ENCODE measurements at regions not wholly inside any gene's neighbourhood (a gene's known extent, or its start where the extent isn't known, plus 50 kb on each side); places are given as distances from the start of the nearest gene placed in this dataset.

DNA sequence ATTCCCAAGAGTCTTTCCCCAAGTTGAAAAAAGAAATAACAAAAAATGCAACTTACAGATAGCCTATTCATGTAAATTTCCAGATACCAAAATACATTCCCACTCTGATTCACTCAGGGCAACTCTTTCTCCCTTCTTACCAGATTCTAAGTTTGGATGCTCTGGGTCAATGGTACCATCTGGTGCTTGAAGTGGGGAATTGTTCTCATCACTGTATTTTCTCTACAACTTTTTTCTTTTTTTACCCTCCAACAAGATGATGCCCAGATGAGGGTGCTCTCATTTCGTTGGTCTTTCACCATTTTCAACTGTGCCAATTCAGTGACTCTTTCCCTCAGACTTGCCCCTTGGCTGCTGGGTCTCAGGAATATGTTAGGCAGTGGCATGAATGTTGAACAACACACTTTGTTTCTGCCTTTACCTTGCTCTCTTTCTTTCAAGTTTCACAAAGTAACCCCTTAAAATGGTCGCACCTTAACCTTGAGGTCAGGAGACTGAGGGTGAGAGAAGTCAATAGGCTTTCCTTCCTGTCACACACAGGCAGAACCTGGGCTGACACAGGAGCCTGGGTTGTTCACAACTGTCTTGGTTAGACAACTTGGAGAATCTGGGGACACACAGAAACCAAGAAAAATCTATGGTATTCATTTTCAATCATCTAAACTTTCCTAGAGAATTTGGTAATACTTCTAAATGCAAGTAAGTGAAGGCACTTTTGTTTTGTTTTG, 330.7 kb upstream of the SLCO3A1 start:
- TF ChIP-seq GABPA (IDR thresholded peaks at IDR 0.05 in 1 of 2, conservative IDR thresholded peaks at IDR 0.05 in 1 of 2), result no peak
- TF ChIP-seq, protein P1, sequence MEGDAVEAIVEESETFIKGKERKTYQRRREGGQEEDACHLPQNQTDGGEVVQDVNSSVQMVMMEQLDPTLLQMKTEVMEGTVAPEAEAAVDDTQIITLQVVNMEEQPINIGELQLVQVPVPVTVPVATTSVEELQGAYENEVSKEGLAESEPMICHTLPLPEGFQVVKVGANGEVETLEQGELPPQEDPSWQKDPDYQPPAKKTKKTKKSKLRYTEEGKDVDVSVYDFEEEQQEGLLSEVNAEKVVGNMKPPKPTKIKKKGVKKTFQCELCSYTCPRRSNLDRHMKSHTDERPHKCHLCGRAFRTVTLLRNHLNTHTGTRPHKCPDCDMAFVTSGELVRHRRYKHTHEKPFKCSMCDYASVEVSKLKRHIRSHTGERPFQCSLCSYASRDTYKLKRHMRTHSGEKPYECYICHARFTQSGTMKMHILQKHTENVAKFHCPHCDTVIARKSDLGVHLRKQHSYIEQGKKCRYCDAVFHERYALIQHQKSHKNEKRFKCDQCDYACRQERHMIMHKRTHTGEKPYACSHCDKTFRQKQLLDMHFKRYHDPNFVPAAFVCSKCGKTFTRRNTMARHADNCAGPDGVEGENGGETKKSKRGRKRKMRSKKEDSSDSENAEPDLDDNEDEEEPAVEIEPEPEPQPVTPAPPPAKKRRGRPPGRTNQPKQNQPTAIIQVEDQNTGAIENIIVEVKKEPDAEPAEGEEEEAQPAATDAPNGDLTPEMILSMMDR (IDR thresholded peaks at IDR 0.05; ENCODE audit: low read depth, low read length, missing input control), result peak; percentile 89
- TF ChIP-seq, protein P2, sequence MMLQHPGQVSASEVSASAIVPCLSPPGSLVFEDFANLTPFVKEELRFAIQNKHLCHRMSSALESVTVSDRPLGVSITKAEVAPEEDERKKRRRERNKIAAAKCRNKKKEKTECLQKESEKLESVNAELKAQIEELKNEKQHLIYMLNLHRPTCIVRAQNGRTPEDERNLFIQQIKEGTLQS (IDR thresholded peaks at IDR 0.05), result no peak
- TF ChIP-seq RAD21 (IDR thresholded peaks at IDR 0.05), result peak; percentile 99 to 100
- peak; percentile 13 to 14 for TF ChIP-seq RXRA (IDR thresholded peaks at IDR 0.05)
- peak; percentile 51 for TF ChIP-seq YY1 (IDR thresholded peaks at IDR 0.05)
- TF ChIP-seq JUND (IDR thresholded peaks at IDR 0.05), result no peak
